ENCODE measurements at regions not wholly inside any gene's neighbourhood (a gene's known extent, or its start where the extent isn't known, plus 50 kb on each side); places are given as distances from the start of the nearest gene placed in this dataset.
"Not testable (repeated sequence)": the region's sequence is repeated elsewhere in the genome, so short reads cannot be mapped to it uniquely, and the experiment has no call there.

DNA sequence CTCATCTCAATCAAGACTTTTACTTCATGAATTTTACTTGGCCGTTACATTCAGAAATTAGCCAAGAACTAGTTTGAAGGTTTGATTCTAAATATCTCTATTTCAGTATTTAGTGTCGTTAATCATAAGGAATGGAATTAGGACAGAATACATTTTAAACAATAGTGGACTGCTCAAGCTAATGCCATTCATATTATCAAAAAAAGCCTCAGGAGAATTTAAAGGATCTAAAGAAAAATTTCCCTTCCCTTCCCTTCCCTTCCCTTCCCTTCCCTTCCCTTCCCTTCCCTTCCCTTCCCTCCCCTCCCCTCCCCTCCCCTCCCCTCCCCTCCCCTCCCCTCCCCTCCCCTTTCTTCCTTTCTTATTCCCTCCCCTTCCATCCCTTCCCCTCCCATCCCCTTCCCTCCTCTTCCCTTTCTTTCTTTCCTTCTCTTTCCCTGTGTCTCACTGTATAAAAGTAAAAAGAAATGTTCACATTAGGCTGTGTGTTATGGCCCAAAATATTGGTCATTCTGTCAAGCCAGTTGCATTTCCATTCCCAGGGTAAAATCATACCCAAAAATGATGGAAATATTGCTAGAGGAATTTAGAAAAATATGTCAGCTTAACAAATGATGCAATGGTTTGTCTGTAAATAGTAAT, 717.8 kb downstream of the LUZP2 start:
- DNase-seq: no peak
- Histone ChIP-seq H3K4me1 (ENCODE audit: control insufficient read depth in 3 of 3, insufficient read depth in 2 of 3, low read depth in 1 of 3, low read length in 2 of 3) (no peaks in the 10 kb centered on the region), H3K9me3 (ENCODE audit: control insufficient read depth in 2 of 2, insufficient read depth in 1 of 2, low read depth in 1 of 2, low read length in 1 of 2) (no peaks in the 10 kb centered on the region), H3K27me3 (ENCODE audit: control insufficient read depth in 3 of 3, insufficient read depth in 3 of 3, low read length in 3 of 3) (no peaks in the 10 kb centered on the region), H3K27ac (ENCODE audit: low read depth in 1 of 3, low read length in 2 of 3) (no peak overlapping the region), H3K36me3 (ENCODE audit: control insufficient read depth in 3 of 3, insufficient read depth in 2 of 3, low read depth in 1 of 3, low read length in 3 of 3) (no peaks in the 10 kb centered on the region), H3K4me3 (ENCODE audit: low read depth in 1 of 3, low read length in 3 of 3) (no peak overlapping the region)
- 81 to 91% (median 86%) methylated on average over 2 of the region's 2 CpGs for WGBS, 3 donors
- FAIRE-seq: no peak

DNA sequence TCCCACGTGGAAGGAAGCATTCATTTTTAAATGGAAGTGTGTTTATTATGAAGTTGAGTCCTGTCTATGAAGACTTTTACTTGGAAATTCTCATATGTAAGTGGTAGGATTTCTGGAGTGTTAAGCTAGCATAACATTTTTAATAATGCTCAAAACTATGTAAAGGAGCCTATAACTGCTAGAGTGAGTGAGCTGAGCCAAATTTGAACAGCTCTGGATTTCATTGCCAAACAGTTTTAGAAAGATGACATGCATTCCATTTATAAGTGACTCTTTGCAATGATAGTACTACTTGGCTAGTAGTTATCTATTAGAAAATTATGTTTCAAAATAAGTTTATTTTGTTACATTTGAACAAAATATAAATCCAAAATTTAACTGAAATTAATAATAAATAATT, 721.2 kb downstream of the LUZP2 start:
- H3K4me1 ChIP-seq (ENCODE audit: control insufficient read depth in 3 of 3, insufficient read depth in 2 of 3, low read depth in 1 of 3, low read length in 2 of 3): no peaks in the 10 kb centered on the region
- H3K27me3 ChIP-seq (ENCODE audit: control insufficient read depth in 3 of 3, insufficient read depth in 3 of 3, low read length in 3 of 3): no peaks in the 10 kb centered on the region
- H3K36me3 ChIP-seq (ENCODE audit: control insufficient read depth in 3 of 3, insufficient read depth in 2 of 3, low read depth in 1 of 3, low read length in 3 of 3): no peaks in the 10 kb centered on the region
- WGBS, 3 donors: 35 to 48% (median 45%) methylated on average over 1 of the region's 1 CpG
- no peak overlapping the region for H3K27ac ChIP-seq (ENCODE audit: low read depth in 1 of 3, low read length in 2 of 3)
- DNase-seq (no peak), FAIRE-seq (no peak)
- H3K4me3 ChIP-seq (ENCODE audit: low read depth in 1 of 3, low read length in 3 of 3): no peak overlapping the region
- H3K9me3 ChIP-seq (ENCODE audit: control insufficient read depth in 2 of 2, insufficient read depth in 1 of 2, low read depth in 1 of 2, low read length in 1 of 2): no peaks in the 10 kb centered on the region

DNA sequence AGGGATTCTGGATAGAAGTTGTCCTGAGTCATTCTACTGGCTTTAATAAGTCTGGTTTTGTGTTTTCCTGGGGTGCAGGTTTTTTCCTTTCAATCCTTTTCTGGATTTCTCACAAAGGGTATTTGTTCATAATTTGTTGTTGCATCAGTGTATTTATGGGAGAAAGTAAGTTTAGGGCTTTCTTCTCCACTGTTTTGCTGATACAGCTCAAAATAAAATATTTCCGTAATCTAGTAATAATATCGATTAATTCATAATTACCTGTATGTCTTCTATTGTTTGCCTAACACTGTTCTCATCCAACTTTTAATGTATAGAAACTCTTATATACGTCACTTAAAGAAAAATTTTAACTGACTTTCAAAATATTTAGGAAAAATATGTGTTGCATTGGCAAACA, 728.2 kb downstream of the LUZP2 start:
- no peaks in the 10 kb centered on the region for H3K36me3 ChIP-seq (ENCODE audit: control insufficient read depth in 3 of 3, insufficient read depth in 2 of 3, low read depth in 1 of 3, low read length in 3 of 3)
- FAIRE-seq (no peak), DNase-seq (no peak)
- 63 to 91% (median 87%) methylated on average over 3 of the region's 3 CpGs for WGBS, 3 donors
- no peaks in the 10 kb centered on the region for H3K27me3 ChIP-seq (ENCODE audit: control insufficient read depth in 3 of 3, insufficient read depth in 3 of 3, low read length in 3 of 3)
- H3K4me3 ChIP-seq (ENCODE audit: low read depth in 1 of 3, low read length in 3 of 3): no peak overlapping the region
- H3K9me3 ChIP-seq (ENCODE audit: control insufficient read depth in 2 of 2, insufficient read depth in 1 of 2, low read depth in 1 of 2, low read length in 1 of 2): no peaks in the 10 kb centered on the region
- H3K4me1 ChIP-seq (ENCODE audit: control insufficient read depth in 3 of 3, insufficient read depth in 2 of 3, low read depth in 1 of 3, low read length in 2 of 3): no peaks in the 10 kb centered on the region
- no peak overlapping the region for H3K27ac ChIP-seq (ENCODE audit: low read depth in 1 of 3, low read length in 2 of 3)

DNA sequence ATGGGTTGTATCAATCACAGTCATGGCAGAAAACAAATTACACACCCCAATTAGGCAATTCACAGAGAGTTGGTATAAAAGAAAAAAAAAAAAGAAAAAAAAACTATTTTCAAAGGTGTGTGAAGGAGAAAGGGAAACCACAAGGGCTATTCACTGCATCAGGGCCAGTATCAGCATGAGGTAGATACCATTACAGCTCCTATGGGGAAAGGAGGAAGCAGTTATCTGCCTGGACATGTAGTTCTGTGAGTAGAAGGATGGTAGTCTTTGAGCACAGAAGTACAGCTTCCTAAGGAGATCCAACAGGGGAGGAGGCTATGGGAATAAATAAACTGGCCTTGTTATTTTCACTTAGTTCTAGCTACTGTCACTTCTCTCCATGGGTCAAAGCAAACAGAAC, 746.1 kb downstream of the LUZP2 start:
- DNase-seq (no peak), FAIRE-seq (no peak)
- Histone ChIP-seq H3K27ac (ENCODE audit: low read depth in 1 of 3, low read length in 2 of 3) (no peak overlapping the region), H3K4me1 (ENCODE audit: control insufficient read depth in 3 of 3, insufficient read depth in 2 of 3, low read depth in 1 of 3, low read length in 2 of 3) (no peaks in the 10 kb centered on the region), H3K27me3 (ENCODE audit: control insufficient read depth in 3 of 3, insufficient read depth in 3 of 3, low read length in 3 of 3) (no peaks in the 10 kb centered on the region), H3K36me3 (ENCODE audit: control insufficient read depth in 3 of 3, insufficient read depth in 2 of 3, low read depth in 1 of 3, low read length in 3 of 3) (no peaks in the 10 kb centered on the region), H3K9me3 (ENCODE audit: control insufficient read depth in 2 of 2, insufficient read depth in 1 of 2, low read depth in 1 of 2, low read length in 1 of 2) (peaks cover 0 to 4% of the 10 kb centered on the region in 2 donors), H3K4me3 (ENCODE audit: low read depth in 1 of 3, low read length in 3 of 3) (no peak overlapping the region)

DNA sequence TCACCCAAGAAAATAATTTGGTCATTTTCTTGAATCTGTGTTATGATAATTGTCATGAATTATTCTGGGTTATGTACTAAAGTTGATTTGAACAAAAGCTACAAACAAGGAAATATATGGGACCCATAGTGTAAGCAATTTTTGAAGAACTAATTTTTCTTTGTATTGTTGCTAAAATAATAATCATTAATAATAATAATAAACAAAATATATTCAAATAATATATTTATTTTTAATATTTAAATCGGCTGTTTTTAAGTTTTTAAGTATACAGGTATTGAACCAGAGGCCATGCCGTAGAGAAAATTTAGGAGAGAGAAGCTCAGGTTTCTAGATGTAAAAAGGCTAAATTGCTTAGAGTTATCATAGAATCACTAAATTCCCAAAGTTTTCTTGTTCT, 747.3 kb downstream of the LUZP2 start:
- Histone ChIP-seq H3K27ac (ENCODE audit: low read depth in 1 of 3, low read length in 2 of 3) (no peak overlapping the region), H3K9me3 (ENCODE audit: control insufficient read depth in 2 of 2, insufficient read depth in 1 of 2, low read depth in 1 of 2, low read length in 1 of 2) (peaks cover 0 to 4% of the 10 kb centered on the region in 2 donors), H3K36me3 (ENCODE audit: control insufficient read depth in 3 of 3, insufficient read depth in 2 of 3, low read depth in 1 of 3, low read length in 3 of 3) (no peaks in the 10 kb centered on the region), H3K27me3 (ENCODE audit: control insufficient read depth in 3 of 3, insufficient read depth in 3 of 3, low read length in 3 of 3) (no peaks in the 10 kb centered on the region), H3K4me1 (ENCODE audit: control insufficient read depth in 3 of 3, insufficient read depth in 2 of 3, low read depth in 1 of 3, low read length in 2 of 3) (no peaks in the 10 kb centered on the region), H3K4me3 (ENCODE audit: low read depth in 1 of 3, low read length in 3 of 3) (no peak overlapping the region)
- DNase-seq (no peak), FAIRE-seq (no peak)
- 86 to 90% (median 89%) methylated on average over 2 of the region's 2 CpGs for WGBS, 3 donors

DNA sequence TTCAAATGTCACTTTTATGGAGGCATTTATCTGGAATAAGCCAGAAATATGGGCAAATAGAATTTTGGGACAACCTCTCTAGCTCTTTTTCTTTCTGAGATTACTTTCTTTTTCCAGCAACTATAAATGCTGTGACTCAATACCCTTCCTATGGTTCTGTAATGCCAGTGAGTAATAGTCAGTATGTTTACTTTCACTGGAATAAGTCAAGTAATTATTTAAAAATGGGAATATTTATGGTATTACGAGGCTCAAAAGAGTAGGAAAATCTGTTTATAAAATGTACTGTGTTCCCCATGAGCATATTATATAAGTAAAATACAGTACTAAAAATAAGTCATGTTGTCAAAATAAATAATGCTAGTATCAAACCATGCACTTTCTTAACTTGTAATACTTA, 750.5 kb downstream of the LUZP2 start:
- FAIRE-seq (no peak), DNase-seq (no peak)
- H3K27me3 ChIP-seq (ENCODE audit: control insufficient read depth in 3 of 3, insufficient read depth in 3 of 3, low read length in 3 of 3): no peaks in the 10 kb centered on the region
- no peaks in the 10 kb centered on the region for H3K36me3 ChIP-seq (ENCODE audit: control insufficient read depth in 3 of 3, insufficient read depth in 2 of 3, low read depth in 1 of 3, low read length in 3 of 3)
- WGBS, 3 donors: 18 to 59% (median 42%) methylated on average over 1 of the region's 1 CpG
- H3K4me3 ChIP-seq (ENCODE audit: low read depth in 1 of 3, low read length in 3 of 3): no peak overlapping the region
- no peak overlapping the region for H3K27ac ChIP-seq (ENCODE audit: low read depth in 1 of 3, low read length in 2 of 3)
- H3K9me3 ChIP-seq (ENCODE audit: control insufficient read depth in 2 of 2, insufficient read depth in 1 of 2, low read depth in 1 of 2, low read length in 1 of 2): peaks cover 0 to 4% of the 10 kb centered on the region in 2 donors
- H3K4me1 ChIP-seq (ENCODE audit: control insufficient read depth in 3 of 3, insufficient read depth in 2 of 3, low read depth in 1 of 3, low read length in 2 of 3): no peaks in the 10 kb centered on the region

DNA sequence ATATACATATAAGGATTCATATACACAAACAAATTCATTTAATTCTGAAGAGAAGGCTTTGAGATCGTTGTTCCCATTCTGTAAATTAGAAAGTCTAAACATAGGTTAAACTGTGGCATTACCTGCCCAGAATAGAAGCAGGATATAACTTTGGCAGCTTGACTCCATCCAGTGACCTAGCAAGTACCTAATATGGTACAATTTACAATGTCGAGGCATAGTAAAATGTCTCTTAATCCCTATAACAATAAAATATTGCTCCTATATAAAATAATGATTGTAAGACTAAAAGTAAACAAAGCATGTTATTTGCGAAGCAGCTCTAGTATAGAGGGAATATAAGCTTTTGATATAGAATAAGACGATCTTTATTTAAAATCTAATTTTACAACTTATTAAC, 756.0 kb downstream of the LUZP2 start:
- Histone ChIP-seq H3K9me3 (ENCODE audit: control insufficient read depth in 2 of 2, insufficient read depth in 1 of 2, low read depth in 1 of 2, low read length in 1 of 2) (no peaks in the 10 kb centered on the region), H3K4me3 (ENCODE audit: low read depth in 1 of 3, low read length in 3 of 3) (no peak overlapping the region), H3K27me3 (ENCODE audit: control insufficient read depth in 3 of 3, insufficient read depth in 3 of 3, low read length in 3 of 3) (no peaks in the 10 kb centered on the region), H3K27ac (ENCODE audit: low read depth in 1 of 3, low read length in 2 of 3) (no peak overlapping the region), H3K36me3 (ENCODE audit: control insufficient read depth in 3 of 3, insufficient read depth in 2 of 3, low read depth in 1 of 3, low read length in 3 of 3) (no peaks in the 10 kb centered on the region), H3K4me1 (ENCODE audit: control insufficient read depth in 3 of 3, insufficient read depth in 2 of 3, low read depth in 1 of 3, low read length in 2 of 3) (no peaks in the 10 kb centered on the region)
- 69 to 75% (median 71%) methylated on average over 4 of the region's 4 CpGs for WGBS, 3 donors
- DNase-seq: no peak
- FAIRE-seq: no peak

DNA sequence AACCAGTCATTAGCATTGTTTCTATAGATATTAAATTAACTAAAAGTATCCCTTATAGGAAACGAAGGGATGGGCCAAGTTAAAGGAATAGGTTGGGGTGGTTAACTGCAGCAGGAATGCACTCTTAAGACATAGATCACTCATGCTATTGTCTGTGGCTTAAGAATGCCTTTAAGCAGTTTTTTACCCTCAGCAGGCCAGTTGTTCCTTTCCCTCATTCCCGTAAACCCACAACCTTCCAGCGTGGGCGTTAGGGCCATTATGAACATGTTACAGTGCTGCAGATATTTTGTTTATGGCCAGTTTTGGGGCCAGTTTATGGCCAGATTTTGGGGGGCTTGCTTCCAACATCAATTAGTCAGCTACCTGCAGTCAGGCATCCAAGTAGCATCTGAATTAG, 767.0 kb downstream of the LUZP2 start:
- 78 to 80% (median 78%) methylated on average over 4 of the region's 4 CpGs for WGBS, 3 donors
- H3K9me3 ChIP-seq (ENCODE audit: control insufficient read depth in 2 of 2, insufficient read depth in 1 of 2, low read depth in 1 of 2, low read length in 1 of 2); H3K27ac ChIP-seq (ENCODE audit: low read depth in 1 of 3, low read length in 2 of 3); H3K27me3 ChIP-seq (ENCODE audit: control insufficient read depth in 3 of 3, insufficient read depth in 3 of 3, low read length in 3 of 3); FAIRE-seq; DNase-seq; H3K4me1 ChIP-seq (ENCODE audit: control insufficient read depth in 3 of 3, insufficient read depth in 2 of 3, low read depth in 1 of 3, low read length in 2 of 3); H3K4me3 ChIP-seq (ENCODE audit: low read depth in 1 of 3, low read length in 3 of 3); H3K36me3 ChIP-seq (ENCODE audit: control insufficient read depth in 3 of 3, insufficient read depth in 2 of 3, low read depth in 1 of 3, low read length in 3 of 3): not testable (repeated sequence)

DNA sequence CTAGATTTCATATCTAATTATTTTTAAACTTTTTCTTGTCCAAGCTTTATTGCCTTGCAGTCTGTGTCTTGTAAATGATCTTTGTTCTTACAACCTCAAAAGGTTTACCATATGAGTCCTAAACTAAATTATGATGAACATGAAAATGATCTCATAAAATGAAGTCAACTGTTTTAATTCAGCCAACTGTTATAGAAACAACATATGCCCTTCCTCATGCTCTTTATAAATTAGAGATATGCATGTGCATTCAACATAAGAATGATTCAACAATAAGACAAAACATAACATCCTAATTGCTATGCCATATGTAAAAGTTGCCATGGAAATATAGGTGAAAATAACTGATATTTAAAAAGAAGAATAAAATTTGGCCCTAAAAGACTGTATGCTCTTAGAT, 774.4 kb downstream of the LUZP2 start:
- FAIRE-seq (no peak), DNase-seq (no peak)
- H3K27me3 ChIP-seq (ENCODE audit: control insufficient read depth in 3 of 3, insufficient read depth in 3 of 3, low read length in 3 of 3): no peaks in the 10 kb centered on the region
- H3K27ac ChIP-seq (ENCODE audit: low read depth in 1 of 3, low read length in 2 of 3): no peak overlapping the region
- H3K4me1 ChIP-seq (ENCODE audit: control insufficient read depth in 3 of 3, insufficient read depth in 2 of 3, low read depth in 1 of 3, low read length in 2 of 3): no peaks in the 10 kb centered on the region
- no peak overlapping the region for H3K4me3 ChIP-seq (ENCODE audit: low read depth in 1 of 3, low read length in 3 of 3)
- no peaks in the 10 kb centered on the region for H3K36me3 ChIP-seq (ENCODE audit: control insufficient read depth in 3 of 3, insufficient read depth in 2 of 3, low read depth in 1 of 3, low read length in 3 of 3)
- H3K9me3 ChIP-seq (ENCODE audit: control insufficient read depth in 2 of 2, insufficient read depth in 1 of 2, low read depth in 1 of 2, low read length in 1 of 2): no peaks in the 10 kb centered on the region
